Chondrocyte (in vitro differentiated cells): ENCODE measurements at regions not wholly inside any gene's neighbourhood (a gene's known extent, or its start where the extent isn't known, plus 50 kb on each side); places are given as distances from the start of the nearest gene placed in this dataset.
"Not testable (repeated sequence)": the region's sequence is repeated elsewhere in the genome, so short reads cannot be mapped to it uniquely, and the experiment has no call there.

Source experiments
- DNase-seq: peaks from one replicate; pipeline ENCODE4 v3.0.0; 2021; ENCODE audit warnings: mixed read lengths, low spot score
- H3K27ac Mint-ChIP-seq: one replicate; pipeline ENCODE4 v1.8.0; 2021; ENCODE audit warnings: mild to moderate bottlenecking, moderate library complexity, mixed read lengths; ENCODE audit not compliant: unreplicated experiment
- H3K27me3 Mint-ChIP-seq: 2 replicates; pipeline ENCODE4 v1.8.0; 2021; ENCODE audit warnings: low read depth, mixed read lengths
- H3K36me3 Mint-ChIP-seq: 2 replicates; pipeline ENCODE4 v1.8.0; 2021; ENCODE audit warnings: low read depth, mixed read lengths
- H3K4me1 Mint-ChIP-seq: 2 replicates; pipeline ENCODE4 v1.8.0; 2021; ENCODE audit warnings: low read depth, mild to moderate bottlenecking, mixed read lengths
- H3K4me3 Mint-ChIP-seq: one replicate; pipeline ENCODE4 v1.8.0; 2021; ENCODE audit warnings: mild to moderate bottlenecking, moderate library complexity, mixed read lengths; ENCODE audit not compliant: unreplicated experiment
- H3K9me3 Mint-ChIP-seq: 2 replicates; pipeline ENCODE4 v1.8.0; 2021; ENCODE audit warnings: low read depth, mixed read lengths
- TF ChIP-seq, protein P1 (sequence below): fragments of 200-600 bp; sonication (generic); IDR thresholded peaks from 2 replicates; pipeline ENCODE4 v1.5.0; 2021; ENCODE audit warnings: antibody characterized with exemption, mild to moderate bottlenecking, moderate library complexity

DNA sequence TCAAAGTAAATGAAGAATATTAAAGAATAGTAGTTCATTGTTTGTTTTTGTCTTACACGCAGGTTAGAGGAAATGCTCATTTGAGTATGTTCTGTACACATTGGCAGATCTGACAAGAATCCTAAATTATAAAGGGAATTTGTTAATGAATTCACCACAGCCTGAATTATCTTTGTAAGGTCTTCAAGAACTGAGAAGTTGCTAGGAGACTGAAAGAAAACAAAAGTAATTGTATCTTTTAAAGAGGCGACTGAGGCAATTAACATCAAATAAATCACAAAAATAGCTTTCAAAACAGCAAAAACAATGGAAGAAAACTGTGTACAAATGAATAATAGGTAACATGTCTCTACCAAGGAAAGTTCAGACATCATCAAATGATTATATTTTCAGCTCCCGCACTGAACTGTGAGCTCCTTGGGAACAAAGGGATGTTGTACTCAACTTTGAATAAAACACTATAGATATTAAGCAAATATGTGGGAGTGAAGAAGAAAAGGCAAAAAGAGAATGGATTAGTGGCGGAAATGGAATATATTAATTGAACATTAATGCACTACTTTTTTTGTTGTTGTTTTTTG is 51.7 kb upstream of the ATIC start:
- TF ChIP-seq, protein P1, sequence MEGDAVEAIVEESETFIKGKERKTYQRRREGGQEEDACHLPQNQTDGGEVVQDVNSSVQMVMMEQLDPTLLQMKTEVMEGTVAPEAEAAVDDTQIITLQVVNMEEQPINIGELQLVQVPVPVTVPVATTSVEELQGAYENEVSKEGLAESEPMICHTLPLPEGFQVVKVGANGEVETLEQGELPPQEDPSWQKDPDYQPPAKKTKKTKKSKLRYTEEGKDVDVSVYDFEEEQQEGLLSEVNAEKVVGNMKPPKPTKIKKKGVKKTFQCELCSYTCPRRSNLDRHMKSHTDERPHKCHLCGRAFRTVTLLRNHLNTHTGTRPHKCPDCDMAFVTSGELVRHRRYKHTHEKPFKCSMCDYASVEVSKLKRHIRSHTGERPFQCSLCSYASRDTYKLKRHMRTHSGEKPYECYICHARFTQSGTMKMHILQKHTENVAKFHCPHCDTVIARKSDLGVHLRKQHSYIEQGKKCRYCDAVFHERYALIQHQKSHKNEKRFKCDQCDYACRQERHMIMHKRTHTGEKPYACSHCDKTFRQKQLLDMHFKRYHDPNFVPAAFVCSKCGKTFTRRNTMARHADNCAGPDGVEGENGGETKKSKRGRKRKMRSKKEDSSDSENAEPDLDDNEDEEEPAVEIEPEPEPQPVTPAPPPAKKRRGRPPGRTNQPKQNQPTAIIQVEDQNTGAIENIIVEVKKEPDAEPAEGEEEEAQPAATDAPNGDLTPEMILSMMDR = no peak
- DNase-seq = no peak

DNA sequence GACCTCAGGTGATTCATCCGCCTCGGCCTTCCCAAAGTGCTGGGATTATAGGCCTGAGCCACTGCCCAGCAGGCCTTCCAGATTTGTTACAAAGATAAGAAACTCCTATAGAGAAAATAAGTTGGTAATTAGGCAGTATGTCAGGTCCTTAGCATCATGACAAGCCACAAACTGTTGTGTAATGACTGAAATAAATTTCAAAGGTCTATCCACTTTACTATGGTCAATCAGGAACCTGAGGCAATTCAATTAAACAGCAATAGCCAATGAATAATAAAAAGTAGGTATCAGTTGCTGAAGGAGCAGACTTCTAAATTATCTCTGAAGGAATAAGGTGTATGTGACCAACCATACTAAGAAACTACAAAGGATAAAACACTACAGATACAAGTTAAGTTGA is 62.4 kb upstream of the ATIC start:
- peaks cover 5% of the 10 kb centered on the region for H3K9me3 Mint-ChIP-seq
- H3K4me1 Mint-ChIP-seq = no peaks in the 10 kb centered on the region
- DNase-seq = no peak
- no peaks in the 10 kb centered on the region for H3K36me3 Mint-ChIP-seq
- no peak overlapping the region for H3K27ac Mint-ChIP-seq
- no peak overlapping the region for H3K4me3 Mint-ChIP-seq
- TF ChIP-seq, protein P1 = no peak
- H3K27me3 Mint-ChIP-seq = peaks cover 7% of the 10 kb centered on the region

More for the DNA sequence above, 51.7 kb upstream of the ATIC start:
- peaks cover 6% of the 10 kb centered on the region for H3K9me3 Mint-ChIP-seq
- H3K27me3 Mint-ChIP-seq = peaks cover 1% of the 10 kb centered on the region
- H3K4me1 Mint-ChIP-seq = no peaks in the 10 kb centered on the region
- peaks cover 1% of the 10 kb centered on the region for H3K36me3 Mint-ChIP-seq
- H3K27ac Mint-ChIP-seq = no peak overlapping the region
- H3K4me3 Mint-ChIP-seq = no peak overlapping the region

DNA sequence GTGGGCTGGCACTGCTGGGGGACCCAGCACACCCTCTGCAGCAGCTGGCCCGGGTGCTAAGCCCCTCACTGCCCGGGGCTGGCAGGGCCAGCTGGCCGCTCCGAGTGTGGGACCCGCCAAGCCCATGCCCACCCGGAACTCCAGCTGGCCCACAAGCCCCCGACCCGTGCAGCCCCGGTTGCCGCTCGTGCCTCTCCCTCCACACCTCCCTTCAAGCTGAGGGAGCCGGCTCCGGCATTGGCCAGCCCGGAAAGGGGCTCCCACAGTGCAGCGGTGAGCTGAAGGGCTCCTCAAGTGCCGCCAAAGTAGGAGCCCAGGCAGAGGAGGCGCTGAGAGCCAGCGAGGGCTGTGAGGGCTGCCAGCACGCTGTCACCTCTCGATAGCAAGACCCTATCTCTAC is 65.9 kb upstream of the ATIC start:
- H3K27me3 Mint-ChIP-seq, H3K4me3 Mint-ChIP-seq, H3K9me3 Mint-ChIP-seq, H3K36me3 Mint-ChIP-seq, H3K4me1 Mint-ChIP-seq, H3K27ac Mint-ChIP-seq: not testable (repeated sequence)
- DNase-seq = peak; percentile 86

DNA sequence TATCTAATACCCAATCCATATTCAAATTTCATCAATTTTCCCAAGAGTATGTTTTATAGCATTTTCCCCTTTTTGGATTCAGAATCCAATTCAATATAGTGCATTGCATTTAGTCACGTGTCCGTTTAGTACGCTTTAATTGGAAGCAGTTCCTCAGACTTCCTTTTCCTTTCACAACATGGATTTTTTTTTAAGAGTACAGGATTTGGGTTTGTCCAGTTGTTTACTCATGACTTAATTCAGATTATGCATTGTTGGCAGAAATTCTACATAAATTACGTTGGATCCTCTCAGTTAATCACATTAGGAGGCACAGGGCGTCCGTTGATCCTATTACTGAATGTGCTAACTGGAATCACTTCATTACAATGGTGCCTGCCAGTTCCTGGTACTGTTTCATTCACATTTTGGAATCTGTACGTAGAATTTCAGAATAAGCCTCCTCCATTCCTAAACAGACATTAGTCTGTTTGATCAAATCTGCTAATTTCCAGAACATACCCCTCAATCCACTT is 70.0 kb upstream of the ATIC start:
- H3K27me3 Mint-ChIP-seq = peaks cover 7% of the 10 kb centered on the region
- no peaks in the 10 kb centered on the region for H3K4me1 Mint-ChIP-seq
- H3K36me3 Mint-ChIP-seq = no peaks in the 10 kb centered on the region

DNA sequence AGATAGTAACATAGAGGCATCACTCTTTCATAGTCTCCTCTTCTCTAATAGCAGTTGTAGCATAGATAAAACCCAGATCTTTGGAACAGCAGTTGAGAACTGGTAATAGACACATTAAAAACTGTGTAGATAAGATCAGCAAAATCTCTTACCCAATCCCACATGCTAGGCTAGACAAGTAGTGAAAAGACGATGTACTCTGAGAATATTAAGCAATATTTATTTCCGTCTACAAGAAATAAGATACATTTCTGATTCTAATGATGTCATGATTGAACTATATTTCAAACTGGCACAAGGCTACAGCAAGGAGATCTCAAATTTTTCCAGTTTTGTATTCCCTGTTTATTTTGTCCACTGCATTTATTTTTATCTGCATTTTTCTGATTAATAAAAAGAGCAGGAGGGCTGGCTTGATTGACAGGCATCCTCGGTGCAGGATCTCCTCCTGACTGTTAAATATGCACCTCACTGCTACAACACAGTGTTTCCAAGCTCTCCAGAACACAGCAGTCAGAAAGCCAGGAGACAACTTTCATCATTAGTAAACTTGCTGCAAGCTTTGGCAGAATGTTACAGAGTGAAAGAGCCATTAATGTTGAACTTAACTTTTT is 73.3 kb upstream of the ATIC start:
- H3K4me1 Mint-ChIP-seq = no peaks in the 10 kb centered on the region
- H3K4me3 Mint-ChIP-seq = no peak overlapping the region
- TF ChIP-seq, protein P1 = no peak
- no peaks in the 10 kb centered on the region for H3K9me3 Mint-ChIP-seq
- DNase-seq = no peak
- no peak overlapping the region for H3K27ac Mint-ChIP-seq
- peaks cover 4% of the 10 kb centered on the region for H3K27me3 Mint-ChIP-seq
- no peaks in the 10 kb centered on the region for H3K36me3 Mint-ChIP-seq

More for the DNA sequence above, 70.0 kb upstream of the ATIC start:
- peaks cover 3% of the 10 kb centered on the region for H3K9me3 Mint-ChIP-seq
- H3K27ac Mint-ChIP-seq = no peak overlapping the region
- TF ChIP-seq, protein P1 = no peak
- H3K4me3 Mint-ChIP-seq = no peak overlapping the region
- no peak for DNase-seq

DNA sequence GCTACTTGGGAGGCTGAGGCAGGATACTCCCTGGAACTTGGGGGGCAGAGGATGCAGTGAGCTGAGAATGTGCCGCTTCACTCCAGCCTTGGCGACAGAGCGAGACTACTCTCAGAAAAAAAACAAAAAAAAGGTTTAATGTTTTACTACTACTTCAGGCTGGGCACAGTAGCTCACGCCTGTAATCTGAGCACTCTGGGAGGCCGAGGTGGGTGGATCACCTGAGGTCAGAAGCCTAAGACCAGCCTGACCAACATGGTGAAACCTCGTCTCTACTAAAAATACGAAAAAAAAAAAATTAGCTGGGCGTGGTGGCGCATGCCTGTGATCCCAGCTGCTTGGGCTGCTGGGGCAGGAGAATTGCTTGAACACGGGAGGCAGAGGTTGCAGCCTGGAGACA is 75.7 kb upstream of the ATIC start:
- TF ChIP-seq, protein P1 = no peak
- H3K36me3 Mint-ChIP-seq = no peaks in the 10 kb centered on the region
- no peaks in the 10 kb centered on the region for H3K27me3 Mint-ChIP-seq
- H3K4me3 Mint-ChIP-seq = no peak overlapping the region
- DNase-seq = no peak
- H3K9me3 Mint-ChIP-seq = no peaks in the 10 kb centered on the region
- no peaks in the 10 kb centered on the region for H3K4me1 Mint-ChIP-seq
- no peak overlapping the region for H3K27ac Mint-ChIP-seq

DNA sequence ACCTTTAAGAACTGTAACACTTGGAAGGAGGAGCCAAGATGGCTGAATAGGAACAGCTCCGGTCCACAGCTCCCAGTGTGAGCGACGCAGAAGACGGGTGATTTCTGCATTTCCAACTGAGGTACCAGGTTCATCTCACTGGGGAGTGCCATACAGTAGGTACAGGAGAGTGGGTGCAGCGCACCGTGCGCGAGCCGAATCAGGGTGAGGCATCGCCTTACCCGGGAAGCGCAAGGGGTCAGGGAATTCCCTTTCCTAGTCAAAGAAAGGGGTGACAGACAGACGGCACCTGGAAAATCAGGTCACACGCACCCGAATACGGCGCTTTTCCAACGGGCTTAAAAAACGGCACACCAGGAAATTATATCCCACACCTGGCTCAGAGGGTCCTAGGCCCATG is 81.8 kb upstream of the ABCA12 start:
- not testable (repeated sequence) for DNase-seq, H3K4me1 Mint-ChIP-seq, H3K27ac Mint-ChIP-seq, H3K27me3 Mint-ChIP-seq, H3K4me3 Mint-ChIP-seq, H3K36me3 Mint-ChIP-seq
- H3K9me3 Mint-ChIP-seq = peaks cover 16% of the 10 kb centered on the region
